Astrocyte (in vitro differentiated cells and primary cell): ENCODE measurements at regions not wholly inside any gene's neighbourhood (a gene's known extent, or its start where the extent isn't known, plus 50 kb on each side); places are given as distances from the start of the nearest gene placed in this dataset.

Source experiments
- DNase-seq: peaks from one replicate; pipeline ENCODE4 v3.0.0-alpha.2; 2010; ENCODE audit warnings: low read depth
- FAIRE-seq: peaks from 2 replicates; lab custom pipeline; 2011; peaks lifted over from hg19 to GRCh38; lab: Jason Lieb, UNC
- H2AFZ ChIP-seq: 2 replicates; pipeline ENCODE4 v1.6.0; 2012; ENCODE audit warnings: low read depth, low read length, inconsistent platforms
- H3K27ac ChIP-seq: 2 replicates; pipeline ENCODE4 v1.5.1; 2011; ENCODE audit warnings: low read depth, low read length, inconsistent platforms
- H3K27me3 ChIP-seq: 2 replicates; pipeline ENCODE4 v1.6.0; 2011; ENCODE audit warnings: low read length, inconsistent platforms; ENCODE audit not compliant: insufficient read depth
- H3K36me3 ChIP-seq: 2 replicates; pipeline ENCODE4 v1.5.1; 2011; ENCODE audit warnings: low read length, inconsistent platforms; ENCODE audit not compliant: insufficient read depth
- H3K4me1 ChIP-seq: 2 replicates; pipeline ENCODE4 v1.5.1; 2011; ENCODE audit warnings: low read length, inconsistent platforms; ENCODE audit not compliant: insufficient read depth
- H3K4me2 ChIP-seq: 2 replicates; pipeline ENCODE4 v1.6.0; 2012; ENCODE audit warnings: low read length, inconsistent platforms
- H3K4me3 ChIP-seq: 2 replicates; pipeline ENCODE4 v1.5.1; 2011; ENCODE audit warnings: low read depth, mild to moderate bottlenecking, low read length, inconsistent platforms; ENCODE audit not compliant: insufficient read depth
- H3K79me2 ChIP-seq: 2 replicates; pipeline ENCODE4 v1.6.0; 2012; ENCODE audit warnings: mild to moderate bottlenecking, low read length, inconsistent platforms; ENCODE audit not compliant: insufficient read depth
- H3K9ac ChIP-seq: 2 replicates; pipeline ENCODE4 v1.6.0; 2012; ENCODE audit warnings: mild to moderate bottlenecking, low read length, inconsistent platforms
- H3K9me3 ChIP-seq: 2 replicates; pipeline ENCODE4 v1.5.1; 2012; ENCODE audit warnings: low read depth, mild to moderate bottlenecking, low read length, inconsistent platforms; ENCODE audit not compliant: insufficient read depth
- H4K20me1 ChIP-seq: 2 replicates; pipeline ENCODE4 v1.6.0; 2012; ENCODE audit warnings: low read length, inconsistent platforms; ENCODE audit not compliant: insufficient read depth
- H3K27ac Mint-ChIP-seq: one replicate; pipeline ENCODE4 v1.8.0; 2021; ENCODE audit warnings: mild to moderate bottlenecking, mixed read lengths; ENCODE audit not compliant: unreplicated experiment
- H3K27me3 Mint-ChIP-seq: one replicate; pipeline ENCODE4 v1.8.0; 2021; ENCODE audit warnings: low read depth, mixed read lengths; ENCODE audit not compliant: unreplicated experiment
- H3K36me3 Mint-ChIP-seq: one replicate; pipeline ENCODE4 v1.8.0; 2021; ENCODE audit warnings: low read depth, mixed read lengths; ENCODE audit not compliant: unreplicated experiment
- H3K4me1 Mint-ChIP-seq: one replicate; pipeline ENCODE4 v1.8.0; 2021; ENCODE audit warnings: low read depth, mixed read lengths; ENCODE audit not compliant: unreplicated experiment
- H3K4me3 Mint-ChIP-seq: one replicate; pipeline ENCODE4 v1.8.0; 2021; ENCODE audit warnings: mild to moderate bottlenecking, moderate library complexity, mixed read lengths; ENCODE audit not compliant: unreplicated experiment
- H3K9me3 Mint-ChIP-seq: one replicate; pipeline ENCODE4 v1.8.0; 2021; ENCODE audit warnings: mild to moderate bottlenecking, mixed read lengths; ENCODE audit not compliant: unreplicated experiment
- CTCF ChIP-seq: IDR thresholded peaks from 2 replicates; pipeline ENCODE4 v1.5.1; 2011; ENCODE audit warnings: low read depth, mild to moderate bottlenecking, inconsistent platforms, low read length, moderate library complexity; ENCODE audit not compliant: insufficient read depth
- EZH2 ChIP-seq: IDR thresholded peaks from 2 replicates; pipeline ENCODE4 v1.6.1; 2012; ENCODE audit warnings: mild to moderate bottlenecking, low read length, inconsistent platforms; ENCODE audit not compliant: insufficient read depth

GRCh38 chr3:18864933-18865731 is 283.2 kb upstream of the KCNH8 start:
- Histone ChIP-seq H3K79me2 (no peaks in the 10 kb centered on the region), H2AFZ (no peak overlapping the region), H3K4me2 (no peak overlapping the region), H3K9ac (no peak overlapping the region), H4K20me1 (no peaks in the 10 kb centered on the region), H3K27ac (no peak overlapping the region), H3K27me3 (no peaks in the 10 kb centered on the region), H3K9me3 (no peaks in the 10 kb centered on the region), H3K4me3 (no peak overlapping the region), H3K4me1 (no peaks in the 10 kb centered on the region), H3K36me3 (no peaks in the 10 kb centered on the region)
- Mint-ChIP-seq H3K27me3 (no peaks in the 10 kb centered on the region), H3K9me3 (peaks cover 3% of the 10 kb centered on the region), H3K4me1 (no peaks in the 10 kb centered on the region), H3K27ac (no peak overlapping the region), H3K4me3 (no peak overlapping the region), H3K36me3 (no peaks in the 10 kb centered on the region)
- DNase-seq (no peak), FAIRE-seq (no peak)
- no peak for TF ChIP-seq EZH2
- no peak for TF ChIP-seq CTCF

DNA sequence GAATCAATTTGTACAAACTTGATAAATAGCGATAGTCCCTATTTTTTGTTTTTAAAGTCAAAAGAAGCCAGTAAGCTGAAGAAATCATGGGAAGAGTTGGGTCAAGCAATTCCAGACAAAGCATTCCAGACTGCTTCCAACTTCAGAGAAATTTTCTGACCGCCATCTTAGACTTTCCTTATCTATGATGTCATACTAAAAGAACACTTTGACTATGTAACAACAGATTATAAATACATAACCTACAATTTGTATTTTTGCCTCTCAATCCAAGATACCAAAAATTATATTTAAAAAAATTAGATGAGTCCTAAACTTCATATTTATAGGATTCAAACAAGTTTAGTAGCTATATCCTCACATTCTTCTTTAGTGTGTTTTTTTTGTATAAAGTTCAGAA is 286.2 kb upstream of the KCNH8 start:
- peaks cover 3% of the 10 kb centered on the region for H3K9me3 Mint-ChIP-seq

More for the DNA sequence above, 286.2 kb upstream of the KCNH8 start:
- Mint-ChIP-seq H3K36me3 (no peaks in the 10 kb centered on the region), H3K4me3 (no peak overlapping the region), H3K4me1 (no peaks in the 10 kb centered on the region), H3K27me3 (no peaks in the 10 kb centered on the region), H3K27ac (no peak overlapping the region)
- Histone ChIP-seq H3K27ac (no peak overlapping the region), H2AFZ (no peak overlapping the region), H3K9ac (no peak overlapping the region), H3K27me3 (no peaks in the 10 kb centered on the region), H3K79me2 (no peaks in the 10 kb centered on the region), H4K20me1 (no peaks in the 10 kb centered on the region), H3K4me1 (no peaks in the 10 kb centered on the region), H3K9me3 (no peaks in the 10 kb centered on the region), H3K4me2 (no peak overlapping the region), H3K36me3 (no peaks in the 10 kb centered on the region), H3K4me3 (no peak overlapping the region)
- FAIRE-seq, result no peak
- DNase-seq, result no peak
- TF ChIP-seq EZH2 (no peak), CTCF (no peak)
